ENCODE measurements at regions not wholly inside any gene's neighbourhood (a gene's known extent, or its start where the extent isn't known, plus 50 kb on each side); places are given as distances from the start of the nearest gene placed in this dataset.

GRCh38 chr13:111399776-111400538 lies 79.5 kb downstream of the TEX29 start:
- H3K36me3 ChIP-seq (ENCODE audit: insufficient read depth, low read length) = no peaks in the 10 kb centered on the region
- H3K4me3 ChIP-seq (ENCODE audit: insufficient read depth, low read length) = no peak overlapping the region
- H3K27ac ChIP-seq (ENCODE audit: low read depth, low read length) = no peak overlapping the region
- no peak overlapping the region for H3K4me2 ChIP-seq (ENCODE audit: insufficient read depth, low read length)
- no peaks in the 10 kb centered on the region for H3K27me3 ChIP-seq (ENCODE audit: insufficient read depth, low read length)
- no peaks in the 10 kb centered on the region for H3K79me2 ChIP-seq (ENCODE audit: insufficient read depth, low read length)
- TF ChIP-seq CTCF (IDR thresholded peaks at IDR 0.05; ENCODE audit: extremely low read depth, low read depth, low read length) = no peak
- no peak overlapping the region for H2AFZ ChIP-seq (ENCODE audit: low read length)
- H4K20me1 ChIP-seq (ENCODE audit: insufficient read depth, low read length) = no peaks in the 10 kb centered on the region
- no peaks in the 10 kb centered on the region for H3K4me1 ChIP-seq (ENCODE audit: insufficient read depth, low read length)
- no peaks in the 10 kb centered on the region for H3K9me3 ChIP-seq (ENCODE audit: low read depth, low read length)
- no peak for DNase-seq (ENCODE audit: insufficient read length, low spot score, missing footprints)

GRCh38 chr13:111401151-111401550 lies 80.7 kb downstream of the TEX29 start:
- no peak for DNase-seq (ENCODE audit: insufficient read length, low spot score, missing footprints)

GRCh38 chr13:111401755-111402154 lies 81.3 kb downstream of the TEX29 start:
- H2AFZ ChIP-seq (ENCODE audit: low read length) = no peak overlapping the region
- no peak overlapping the region for H3K4me3 ChIP-seq (ENCODE audit: insufficient read depth, low read length)
- H3K27me3 ChIP-seq (ENCODE audit: insufficient read depth, low read length) = no peaks in the 10 kb centered on the region
- TF ChIP-seq CTCF (IDR thresholded peaks at IDR 0.05; ENCODE audit: extremely low read depth, low read depth, low read length) = no peak
- H4K20me1 ChIP-seq (ENCODE audit: insufficient read depth, low read length) = no peaks in the 10 kb centered on the region
- no peaks in the 10 kb centered on the region for H3K36me3 ChIP-seq (ENCODE audit: insufficient read depth, low read length)
- H3K4me2 ChIP-seq (ENCODE audit: insufficient read depth, low read length) = no peak overlapping the region
- no peak overlapping the region for H3K27ac ChIP-seq (ENCODE audit: low read depth, low read length)
- H3K79me2 ChIP-seq (ENCODE audit: insufficient read depth, low read length) = no peaks in the 10 kb centered on the region
- no peak for DNase-seq (ENCODE audit: insufficient read length, low spot score, missing footprints)
- no peaks in the 10 kb centered on the region for H3K4me1 ChIP-seq (ENCODE audit: insufficient read depth, low read length)
- H3K9me3 ChIP-seq (ENCODE audit: low read depth, low read length) = no peaks in the 10 kb centered on the region

More at GRCh38 chr13:111401151-111401550, 80.7 kb downstream of the TEX29 start:
- Histone ChIP-seq H3K4me1 (ENCODE audit: insufficient read depth, low read length) (no peaks in the 10 kb centered on the region), H2AFZ (ENCODE audit: low read length) (no peak overlapping the region), H3K4me2 (ENCODE audit: insufficient read depth, low read length) (no peak overlapping the region), H3K27ac (ENCODE audit: low read depth, low read length) (no peak overlapping the region), H3K9me3 (ENCODE audit: low read depth, low read length) (no peaks in the 10 kb centered on the region), H3K36me3 (ENCODE audit: insufficient read depth, low read length) (no peaks in the 10 kb centered on the region), H3K4me3 (ENCODE audit: insufficient read depth, low read length) (no peak overlapping the region), H3K27me3 (ENCODE audit: insufficient read depth, low read length) (no peaks in the 10 kb centered on the region), H3K79me2 (ENCODE audit: insufficient read depth, low read length) (no peaks in the 10 kb centered on the region), H4K20me1 (ENCODE audit: insufficient read depth, low read length) (no peaks in the 10 kb centered on the region)
- no peak for TF ChIP-seq CTCF (IDR thresholded peaks at IDR 0.05; ENCODE audit: extremely low read depth, low read depth, low read length)

- H3K4me2 ChIP-seq (ENCODE audit: insufficient read depth, low read length) = no peak overlapping the region
- no peaks in the 10 kb centered on the region for H4K20me1 ChIP-seq (ENCODE audit: insufficient read depth, low read length)
- H3K27ac ChIP-seq (ENCODE audit: low read depth, low read length) = no peak overlapping the region
- no peak overlapping the region for H3K4me3 ChIP-seq (ENCODE audit: insufficient read depth, low read length)
- no peaks in the 10 kb centered on the region for H3K4me1 ChIP-seq (ENCODE audit: insufficient read depth, low read length)
- no peak for TF ChIP-seq CTCF (IDR thresholded peaks at IDR 0.05; ENCODE audit: extremely low read depth, low read depth, low read length)
- H3K36me3 ChIP-seq (ENCODE audit: insufficient read depth, low read length) = no peaks in the 10 kb centered on the region
- H3K79me2 ChIP-seq (ENCODE audit: insufficient read depth, low read length) = no peaks in the 10 kb centered on the region
- no peak overlapping the region for H2AFZ ChIP-seq (ENCODE audit: low read length)
- no peaks in the 10 kb centered on the region for H3K27me3 ChIP-seq (ENCODE audit: insufficient read depth, low read length)
- no peaks in the 10 kb centered on the region for H3K9me3 ChIP-seq (ENCODE audit: low read depth, low read length)
- DNase-seq (ENCODE audit: insufficient read length, low spot score, missing footprints) = no peak
Observed at GRCh38 chr13:111402441-111402840, 82.0 kb downstream of the TEX29 start.
